ENCODE measurements at regions not wholly inside any gene's neighbourhood (a gene's known extent, or its start where the extent isn't known, plus 50 kb on each side); places are given as distances from the start of the nearest gene placed in this dataset.
"Not testable (repeated sequence)": the region's sequence is repeated elsewhere in the genome, so short reads cannot be mapped to it uniquely, and the experiment has no call there.

- H3K27ac Mint-ChIP-seq: no peak overlapping the region
- peaks cover 4 to 11% of the 10 kb centered on the region in 2 donors for H3K27me3 Mint-ChIP-seq
- no peaks in the 10 kb centered on the region for H3K9me3 Mint-ChIP-seq
- ATAC-seq (replicated peaks) (no peak), DNase-seq (no peak)
- H3K4me1 Mint-ChIP-seq: no peaks in the 10 kb centered on the region
- H3K4me3 Mint-ChIP-seq: no peak overlapping the region
- H3K36me3 Mint-ChIP-seq: no peaks in the 10 kb centered on the region
These were observed 67.1 kb upstream of the KCNQ5 start for GRCh38 chr6:72554761-72555221.

GRCh38 chr6:72559067-72559466, 62.8 kb upstream of the KCNQ5 start:
- no peaks in the 10 kb centered on the region for H3K9me3 Mint-ChIP-seq
- no peaks in the 10 kb centered on the region for H3K4me1 Mint-ChIP-seq
- H3K27me3 Mint-ChIP-seq: peaks cover 0 to 9% of the 10 kb centered on the region in 2 donors
- no peak overlapping the region for H3K27ac Mint-ChIP-seq
- no peak for ATAC-seq (replicated peaks)
- no peak for DNase-seq
- H3K4me3 Mint-ChIP-seq: no peak overlapping the region
- no peaks in the 10 kb centered on the region for H3K36me3 Mint-ChIP-seq

DNA sequence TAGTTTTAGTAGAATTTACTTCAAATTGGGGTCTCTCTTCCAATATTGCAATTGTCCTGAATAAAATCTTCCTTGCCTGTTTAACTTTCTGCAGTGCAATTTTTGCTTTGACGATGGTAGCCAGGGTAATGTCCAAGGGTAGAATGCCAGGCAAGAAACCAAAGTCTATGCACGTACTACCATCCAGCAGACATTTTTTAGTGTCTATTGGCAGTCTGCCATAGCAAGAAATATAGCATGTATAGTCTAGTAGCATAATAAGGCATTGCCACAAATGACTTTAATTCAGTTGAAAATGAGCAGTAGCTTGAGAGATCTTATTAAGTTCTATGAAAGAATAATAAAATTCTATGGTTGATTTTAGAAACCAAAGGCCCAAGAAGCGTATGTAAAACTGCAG, 62.3 kb upstream of the KCNQ5 start:
- DNase-seq (no peak), ATAC-seq (replicated peaks) (no peak)
- Mint-ChIP-seq H3K27ac (no peak overlapping the region), H3K36me3 (no peaks in the 10 kb centered on the region), H3K9me3 (no peaks in the 10 kb centered on the region), H3K4me1 (no peaks in the 10 kb centered on the region), H3K27me3 (peaks cover 0 to 9% of the 10 kb centered on the region in 2 donors), H3K4me3 (no peak overlapping the region)

GRCh38 chr6:72560721-72561593, 60.9 kb upstream of the KCNQ5 start:
- no peak overlapping the region for H3K4me3 Mint-ChIP-seq
- no peak for ATAC-seq (replicated peaks)
- DNase-seq: no peak

DNA sequence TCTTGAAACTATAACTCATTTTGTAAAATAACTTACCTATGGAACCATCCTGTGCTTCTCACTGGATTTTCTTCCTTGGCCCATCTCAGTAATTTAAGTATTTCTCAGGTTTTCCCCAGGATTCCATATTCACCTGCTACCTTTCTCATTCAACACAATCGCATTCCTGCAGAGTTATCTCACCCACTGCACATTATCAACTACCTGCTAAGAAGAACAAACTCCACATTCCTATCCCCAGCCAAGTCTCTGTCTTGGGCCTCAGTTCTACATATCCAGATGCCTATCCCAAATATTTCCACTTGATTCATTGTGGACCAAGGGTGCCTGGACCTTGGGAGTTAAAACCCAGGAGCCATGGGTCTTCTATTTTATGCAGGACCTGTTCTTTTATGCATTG, 60.2 kb upstream of the KCNQ5 start:
- Mint-ChIP-seq H3K36me3 (no peaks in the 10 kb centered on the region), H3K4me1 (no peaks in the 10 kb centered on the region), H3K27me3 (peaks cover 0 to 9% of the 10 kb centered on the region in 2 donors), H3K9me3 (no peaks in the 10 kb centered on the region), H3K27ac (no peak overlapping the region), H3K4me3 (no peak overlapping the region)
- ATAC-seq (replicated peaks) (no peak), DNase-seq (no peak)

More at GRCh38 chr6:72560721-72561593, 60.9 kb upstream of the KCNQ5 start:
- Mint-ChIP-seq H3K27ac (no peak overlapping the region), H3K36me3 (no peaks in the 10 kb centered on the region), H3K27me3 (peaks cover 0 to 9% of the 10 kb centered on the region in 2 donors), H3K4me1 (no peaks in the 10 kb centered on the region), H3K9me3 (no peaks in the 10 kb centered on the region)

- DNase-seq (no peak), ATAC-seq (replicated peaks) (no peak)
- H3K27ac Mint-ChIP-seq: no peak overlapping the region
- peaks cover 0 to 9% of the 10 kb centered on the region in 2 donors for H3K27me3 Mint-ChIP-seq
- H3K36me3 Mint-ChIP-seq: no peaks in the 10 kb centered on the region
- H3K4me1 Mint-ChIP-seq: no peaks in the 10 kb centered on the region
- H3K9me3 Mint-ChIP-seq: no peaks in the 10 kb centered on the region
- no peak overlapping the region for H3K4me3 Mint-ChIP-seq
These were observed 57.6 kb upstream of the KCNQ5 start for GRCh38 chr6:72564231-72564630.

- not testable (repeated sequence) for H3K27me3 Mint-ChIP-seq; H3K4me1 Mint-ChIP-seq; H3K36me3 Mint-ChIP-seq; H3K9me3 Mint-ChIP-seq; ATAC-seq (replicated peaks); H3K4me3 Mint-ChIP-seq; H3K27ac Mint-ChIP-seq; DNase-seq
These were observed 49.9 kb upstream of the KCNQ5 start for GRCh38 chr6:72571993-72572392.
